Midbrain (tissue), 1 donor: ENCODE measurements at regions not wholly inside any gene's neighbourhood (a gene's known extent, or its start where the extent isn't known, plus 50 kb on each side); places are given as distances from the start of the nearest gene placed in this dataset.
"Not testable (repeated sequence)": the region's sequence is repeated elsewhere in the genome, so short reads cannot be mapped to it uniquely, and the experiment has no call there.

Source experiments
- DNase-seq: peaks from one replicate; lab custom pipeline; 2025; lab: John Stamatoyannopoulos, UW

- DNase-seq: no peak
Measured at GRCh38 chr3:162719684-162720341, 1223.2 kb downstream of the OTOL1 start.

GRCh38 chr3:162721736-162722135 is 1225.1 kb downstream of the OTOL1 start:
- DNase-seq: no peak

GRCh38 chr3:162722337-162722736 is 1225.7 kb downstream of the OTOL1 start:
- no peak for DNase-seq

GRCh38 chr3:162722796-162723195 is 1226.2 kb downstream of the OTOL1 start:
- not testable (repeated sequence) for DNase-seq

GRCh38 chr3:162729686-162730085 is 1233.1 kb downstream of the OTOL1 start:
- no peak for DNase-seq

GRCh38 chr3:162731961-162732360 is 1235.4 kb downstream of the OTOL1 start:
- not testable (repeated sequence) for DNase-seq

GRCh38 chr3:162738784-162739183 is 1242.2 kb downstream of the OTOL1 start:
- DNase-seq: no peak

GRCh38 chr3:162740941-162741596 is 1244.5 kb downstream of the OTOL1 start:
- DNase-seq: no peak

GRCh38 chr3:162742159-162742717 is 1245.6 kb downstream of the OTOL1 start:
- DNase-seq: no peak

GRCh38 chr3:162743091-162743490 is 1246.5 kb downstream of the OTOL1 start:
- DNase-seq: no peak

- DNase-seq: no peak
Measured at GRCh38 chr3:162760789-162761188, 1264.2 kb downstream of the OTOL1 start.

GRCh38 chr3:162764051-162764807 is 1267.6 kb downstream of the OTOL1 start:
- no peak for DNase-seq

GRCh38 chr3:162764808-162765071 is 1268.1 kb downstream of the OTOL1 start:
- DNase-seq: no peak

GRCh38 chr3:162765524-162765923 is 1268.9 kb downstream of the OTOL1 start:
- no peak for DNase-seq

- DNase-seq: no peak
Measured at GRCh38 chr3:162769564-162769963, 1273.0 kb downstream of the OTOL1 start.

- DNase-seq: no peak
Measured at GRCh38 chr3:162770551-162770950, 1273.9 kb downstream of the OTOL1 start.

GRCh38 chr3:162774613-162775100 is 1278.0 kb downstream of the OTOL1 start:
- no peak for DNase-seq

- no peak for DNase-seq
Measured at GRCh38 chr3:162776148-162776547, 1279.5 kb downstream of the OTOL1 start.

- DNase-seq: no peak
Measured at GRCh38 chr3:162777118-162777517, 1280.5 kb downstream of the OTOL1 start.

- no peak for DNase-seq
Measured at GRCh38 chr3:162780313-162780712, 1283.7 kb downstream of the OTOL1 start.

GRCh38 chr3:162799910-162800309 is 1303.3 kb downstream of the OTOL1 start:
- DNase-seq: no peak

GRCh38 chr3:162802228-162802965 is 1305.8 kb downstream of the OTOL1 start:
- no peak for DNase-seq
